ENCODE measurements at regions not wholly inside any gene's neighbourhood (a gene's known extent, or its start where the extent isn't known, plus 50 kb on each side); places are given as distances from the start of the nearest gene placed in this dataset.

DNA sequence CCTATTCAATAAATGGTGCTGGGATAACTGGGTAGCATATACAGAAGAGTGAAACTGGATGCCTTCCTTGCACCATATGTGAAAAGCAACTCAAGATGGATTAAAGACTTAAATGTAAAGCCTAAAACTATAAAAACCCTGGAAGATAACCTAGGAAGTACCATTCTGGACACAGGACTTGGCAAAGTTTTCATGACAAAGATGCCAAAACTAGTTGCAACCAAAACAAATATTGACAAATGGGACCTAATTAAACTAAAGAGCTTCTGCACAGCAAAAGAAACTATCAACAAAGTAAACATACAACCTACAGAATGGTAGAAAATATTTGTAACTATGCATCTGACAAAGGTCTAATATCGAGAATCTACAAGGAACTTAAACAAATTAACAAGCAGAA lies 129.1 kb upstream of the CTBP2 start:
- H3K27ac ChIP-seq: no peak overlapping the region
- TF ChIP-seq CTCF (conservative IDR thresholded peaks at IDR 0.05) (no peak), ZFX (IDR thresholded peaks at IDR 0.05) (no peak)

GRCh38 chr10:125284875-125285597 lies 124.7 kb upstream of the CTBP2 start:
- H3K27ac ChIP-seq: no peak overlapping the region
- no peak for TF ChIP-seq CTCF (conservative IDR thresholded peaks at IDR 0.05)
- no peak for TF ChIP-seq ZFX (IDR thresholded peaks at IDR 0.05)

DNA sequence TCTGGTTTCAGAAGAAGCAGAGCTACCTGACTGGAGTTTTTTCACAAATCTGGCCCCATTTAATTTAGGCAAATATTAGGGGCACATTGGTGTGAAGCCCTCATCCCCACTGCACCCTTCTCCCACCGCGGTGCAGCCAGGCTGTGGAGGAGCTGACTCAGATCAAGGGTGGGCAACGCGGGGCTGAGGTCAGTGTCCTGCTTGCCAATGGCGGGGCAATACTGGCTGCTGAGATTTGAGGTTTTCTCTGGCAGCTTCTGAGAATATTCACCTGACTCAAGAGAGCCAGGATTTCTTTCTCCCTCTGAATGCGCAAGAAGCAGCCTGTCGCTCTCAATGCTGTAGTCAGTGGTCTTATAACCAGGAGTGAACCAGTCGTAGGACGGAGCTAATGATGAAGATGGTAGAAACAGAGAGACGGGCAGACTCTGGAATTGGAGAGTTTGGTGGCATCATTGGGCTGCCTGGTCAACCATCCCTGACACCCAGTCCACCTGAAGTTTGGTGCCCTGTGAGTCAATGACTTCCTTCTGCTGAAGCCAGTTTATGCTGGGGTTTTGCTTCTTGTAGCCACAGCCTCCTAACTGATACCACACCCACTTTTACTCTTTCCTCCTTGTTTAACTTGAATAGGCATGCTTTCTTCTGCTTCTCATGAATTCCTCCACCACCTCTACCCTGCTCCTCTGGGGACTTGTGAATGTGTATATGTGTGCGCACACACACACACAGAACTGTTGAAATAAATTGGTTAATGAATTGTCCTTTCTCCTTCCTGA lies 123.7 kb upstream of the CTBP2 start:
- TF ChIP-seq CTCF (conservative IDR thresholded peaks at IDR 0.05) (no peak), ZFX (IDR thresholded peaks at IDR 0.05) (no peak)
- peak overlapping the region; percentile 64 for H3K27ac ChIP-seq

DNA sequence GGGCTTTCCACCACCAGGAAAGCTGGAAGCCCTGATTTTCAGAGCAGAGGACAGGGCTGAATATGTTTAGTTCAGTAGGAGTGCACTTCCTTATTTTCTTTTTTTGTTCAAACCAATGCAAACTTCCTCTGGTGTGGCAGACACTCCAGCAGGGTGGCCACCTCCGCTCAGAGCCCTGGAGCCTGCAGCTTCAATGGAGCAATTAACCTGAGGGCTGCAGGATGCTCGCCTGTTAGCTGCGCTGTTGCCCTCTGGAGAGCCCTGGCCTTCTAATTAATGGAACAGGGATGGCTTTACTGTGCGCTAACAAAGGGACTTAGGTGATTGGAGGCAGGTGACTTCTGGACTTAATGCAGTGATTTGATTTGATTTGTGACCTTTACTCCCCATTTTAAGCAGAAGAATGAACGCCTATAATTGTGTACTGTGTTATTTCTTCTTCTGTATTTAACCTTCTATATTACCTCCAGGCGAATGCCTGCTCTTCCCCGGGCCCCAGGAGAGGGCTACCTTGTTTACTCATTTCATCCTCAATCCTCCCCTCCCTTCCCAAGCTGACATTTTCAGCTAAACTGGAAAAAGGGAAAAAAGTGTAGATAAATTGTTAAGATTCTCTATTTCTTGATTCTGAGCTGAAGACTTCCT lies 123.0 kb upstream of the CTBP2 start:
- TF ChIP-seq ZFX (IDR thresholded peaks at IDR 0.05) (no peak), CTCF (conservative IDR thresholded peaks at IDR 0.05) (no peak)
- H3K27ac ChIP-seq: peak overlapping the region; percentile 64

DNA sequence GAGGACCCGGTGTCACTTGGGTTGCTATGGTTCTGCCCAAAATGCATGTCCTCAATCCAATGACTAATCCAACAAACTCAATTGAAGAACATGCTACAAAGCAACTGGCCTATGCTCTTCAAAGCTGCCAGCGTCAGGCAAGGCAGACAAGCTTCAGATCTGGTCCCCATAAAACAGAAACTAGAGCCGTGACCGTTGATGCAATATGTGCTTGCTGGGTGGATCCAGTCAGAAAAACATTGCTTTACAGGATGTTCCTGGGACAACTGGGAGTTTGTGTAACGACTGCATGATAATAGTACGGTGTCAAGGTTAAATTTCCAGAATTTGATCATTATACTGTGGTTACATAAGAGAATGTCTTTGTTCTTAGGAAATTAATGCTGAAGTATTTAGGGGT lies 120.7 kb upstream of the CTBP2 start:
- TF ChIP-seq CTCF (conservative IDR thresholded peaks at IDR 0.05) (no peak), ZFX (IDR thresholded peaks at IDR 0.05) (no peak)
- no peak overlapping the region for H3K27ac ChIP-seq

GRCh38 chr10:125276133-125276532 lies 115.8 kb upstream of the CTBP2 start:
- no peak overlapping the region for H3K27ac ChIP-seq
- TF ChIP-seq ZFX (IDR thresholded peaks at IDR 0.05): no peak
- TF ChIP-seq CTCF (conservative IDR thresholded peaks at IDR 0.05): no peak

GRCh38 chr10:125274961-125275360 lies 114.6 kb upstream of the CTBP2 start:
- TF ChIP-seq CTCF (conservative IDR thresholded peaks at IDR 0.05) (no peak), ZFX (IDR thresholded peaks at IDR 0.05) (no peak)
- H3K27ac ChIP-seq: no peak overlapping the region
